ENCODE measurements at regions not wholly inside any gene's neighbourhood (a gene's known extent, or its start where the extent isn't known, plus 50 kb on each side); places are given as distances from the start of the nearest gene placed in this dataset.

DNA sequence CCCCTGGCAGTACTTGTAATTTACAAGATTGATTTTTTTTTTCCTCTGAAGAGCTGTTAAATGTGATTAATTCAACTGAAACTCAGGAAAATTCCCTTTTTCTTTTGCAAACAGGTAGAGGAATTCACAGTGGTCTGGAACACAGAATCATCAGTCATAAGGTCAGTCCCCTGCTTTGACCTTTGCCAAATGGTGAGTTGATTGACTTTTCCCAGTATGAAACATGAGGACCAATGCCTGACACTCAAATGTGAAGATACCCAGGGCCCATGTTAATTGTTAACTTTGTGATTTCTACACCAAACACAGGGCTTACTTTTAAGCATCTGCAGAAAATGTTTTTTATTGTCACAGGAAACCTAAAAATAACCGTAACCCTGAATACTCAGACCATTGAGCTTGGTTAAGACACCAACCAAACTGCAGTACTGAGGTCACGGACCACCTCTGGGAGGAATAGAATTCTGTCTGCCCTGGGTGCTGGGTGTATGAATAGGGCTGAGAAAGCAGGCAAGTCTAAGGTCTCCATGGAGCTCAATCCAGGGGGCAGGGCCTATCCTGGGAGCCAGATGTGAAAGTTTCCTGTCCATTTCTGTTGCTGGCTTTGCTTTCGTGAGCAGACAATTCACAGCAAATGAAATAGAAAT, 192.4 kb downstream of the TMX1 start:
- no peak for TF ChIP-seq POU2F2 (IDR thresholded peaks at IDR 0.05; ENCODE audit: low read depth, low read length)
- no peak for TF ChIP-seq TAF1 (IDR thresholded peaks at IDR 0.05; ENCODE audit: low read depth, low read length)
- TF ChIP-seq POLR2AphosphoS5 (IDR thresholded peaks at IDR 0.05; ENCODE audit: low read depth, low read length) = no peak
- TF ChIP-seq POLR2A (IDR thresholded peaks at IDR 0.05; ENCODE audit: low read depth, low read length) = no peak
- no peak for TF ChIP-seq PAX5 (IDR thresholded peaks at IDR 0.05; ENCODE audit: insufficient read depth, low read length, severe bottlenecking)
- no peak for TF ChIP-seq SPI1 (IDR thresholded peaks at IDR 0.05; ENCODE audit: low read depth, low read length)
- FAIRE-seq (no peak), DNase-seq (ENCODE audit: insufficient read length, low spot score) (no peak)

- DNase-seq (ENCODE audit: insufficient read length, low spot score) (no peak), FAIRE-seq (peak; percentile 13)
- no peak for TF ChIP-seq SPI1 (IDR thresholded peaks at IDR 0.05; ENCODE audit: low read depth, low read length)
- no peak for TF ChIP-seq POU2F2 (IDR thresholded peaks at IDR 0.05; ENCODE audit: low read depth, low read length)
- no peak for TF ChIP-seq POLR2A (IDR thresholded peaks at IDR 0.05; ENCODE audit: low read depth, low read length)
- no peak for TF ChIP-seq POLR2AphosphoS5 (IDR thresholded peaks at IDR 0.05; ENCODE audit: low read depth, low read length)
- TF ChIP-seq PAX5 (IDR thresholded peaks at IDR 0.05; ENCODE audit: insufficient read depth, low read length, severe bottlenecking) = no peak
- no peak for TF ChIP-seq TAF1 (IDR thresholded peaks at IDR 0.05; ENCODE audit: low read depth, low read length)
Observed at GRCh38 chr14:51436630-51437029, 196.6 kb downstream of the TMX1 start.

DNA sequence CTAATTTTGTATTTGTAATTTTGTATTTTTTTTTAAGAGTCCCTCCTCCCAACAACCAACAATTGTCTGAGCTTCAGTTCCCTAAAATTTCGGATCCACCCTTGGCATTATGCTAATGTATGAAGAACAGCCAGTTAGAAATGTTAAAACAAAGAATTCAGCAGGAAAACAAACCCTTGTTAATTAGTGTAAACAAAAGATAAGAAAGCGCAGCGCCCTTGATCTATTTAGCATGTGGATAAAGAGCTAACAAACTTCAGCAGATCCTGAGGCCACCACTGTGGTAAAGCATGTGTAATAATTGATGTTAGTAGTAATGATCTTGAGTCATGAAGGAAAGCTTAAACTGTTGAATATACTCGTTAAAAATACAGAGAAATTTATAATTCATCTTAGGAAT, 199.8 kb downstream of the TMX1 start:
- DNase-seq (ENCODE audit: insufficient read length, low spot score) (no peak), FAIRE-seq (no peak)
- TF ChIP-seq POU2F2 (IDR thresholded peaks at IDR 0.05; ENCODE audit: low read depth, low read length) (no peak), SPI1 (IDR thresholded peaks at IDR 0.05; ENCODE audit: low read depth, low read length) (no peak), POLR2A (IDR thresholded peaks at IDR 0.05; ENCODE audit: low read depth, low read length) (no peak), POLR2AphosphoS5 (IDR thresholded peaks at IDR 0.05; ENCODE audit: low read depth, low read length) (no peak), PAX5 (IDR thresholded peaks at IDR 0.05; ENCODE audit: insufficient read depth, low read length, severe bottlenecking) (no peak), TAF1 (IDR thresholded peaks at IDR 0.05; ENCODE audit: low read depth, low read length) (no peak)

GRCh38 chr14:51441001-51441400, 201.0 kb downstream of the TMX1 start:
- DNase-seq (ENCODE audit: insufficient read length, low spot score) (no peak), FAIRE-seq (no peak)
- TF ChIP-seq PAX5 (IDR thresholded peaks at IDR 0.05; ENCODE audit: insufficient read depth, low read length, severe bottlenecking) (no peak), TAF1 (IDR thresholded peaks at IDR 0.05; ENCODE audit: low read depth, low read length) (no peak), POU2F2 (IDR thresholded peaks at IDR 0.05; ENCODE audit: low read depth, low read length) (no peak), POLR2A (IDR thresholded peaks at IDR 0.05; ENCODE audit: low read depth, low read length) (no peak)

- TF ChIP-seq POLR2AphosphoS5 (IDR thresholded peaks at IDR 0.05; ENCODE audit: low read depth, low read length) = no peak
- no peak for TF ChIP-seq PAX5 (IDR thresholded peaks at IDR 0.05; ENCODE audit: insufficient read depth, low read length, severe bottlenecking)
- no peak for TF ChIP-seq POLR2A (IDR thresholded peaks at IDR 0.05; ENCODE audit: low read depth, low read length)
- no peak for TF ChIP-seq SPI1 (IDR thresholded peaks at IDR 0.05; ENCODE audit: low read depth, low read length)
- TF ChIP-seq POU2F2 (IDR thresholded peaks at IDR 0.05; ENCODE audit: low read depth, low read length) = no peak
- no peak for TF ChIP-seq TAF1 (IDR thresholded peaks at IDR 0.05; ENCODE audit: low read depth, low read length)
- FAIRE-seq (no peak), DNase-seq (ENCODE audit: insufficient read length, low spot score) (no peak)
Observed at GRCh38 chr14:51442513-51443175, 202.6 kb downstream of the TMX1 start.

DNA sequence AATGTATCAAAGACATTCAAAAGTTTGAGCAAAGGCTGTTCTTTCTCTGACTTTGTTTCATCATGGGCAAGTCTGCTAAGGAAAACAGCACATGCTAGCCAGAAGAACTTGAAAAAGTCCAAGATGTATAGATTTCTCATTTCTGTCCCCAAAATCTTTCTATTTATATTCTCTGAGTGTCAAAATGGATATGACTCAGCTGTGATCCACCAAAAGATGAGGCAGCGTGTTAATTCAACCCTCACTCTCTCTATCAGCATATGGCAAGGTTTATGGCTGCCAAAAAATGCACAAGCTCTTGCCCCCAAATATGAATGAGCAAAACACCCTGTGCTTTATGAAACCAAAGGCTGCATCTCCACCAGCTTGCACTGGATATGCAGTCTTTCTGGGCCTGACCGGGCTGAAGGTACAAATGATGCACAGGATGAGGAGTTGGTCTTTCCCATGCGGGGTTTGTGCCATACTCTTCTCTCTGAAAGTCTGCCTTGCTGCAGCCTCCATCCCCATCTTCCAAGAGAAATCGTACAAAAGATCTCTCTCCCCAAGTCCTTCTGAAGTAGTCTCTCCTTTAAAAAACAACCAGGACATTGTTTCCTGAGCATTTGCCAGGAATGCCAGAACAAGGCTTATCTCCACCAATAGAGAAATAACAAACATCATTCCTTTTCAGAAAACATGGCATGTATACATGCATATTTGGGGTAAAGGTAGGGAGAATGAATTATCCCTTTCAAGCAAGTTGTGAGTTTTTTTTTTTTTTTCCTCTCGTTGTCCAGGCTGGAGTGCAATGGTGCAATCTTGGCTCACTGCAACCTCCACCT, 203.4 kb downstream of the TMX1 start:
- TF ChIP-seq SPI1 (IDR thresholded peaks at IDR 0.05; ENCODE audit: low read depth, low read length) (no peak), PAX5 (IDR thresholded peaks at IDR 0.05; ENCODE audit: insufficient read depth, low read length, severe bottlenecking) (no peak), POU2F2 (IDR thresholded peaks at IDR 0.05; ENCODE audit: low read depth, low read length) (no peak), POLR2A (IDR thresholded peaks at IDR 0.05; ENCODE audit: low read depth, low read length) (no peak), POLR2AphosphoS5 (IDR thresholded peaks at IDR 0.05; ENCODE audit: low read depth, low read length) (no peak), TAF1 (IDR thresholded peaks at IDR 0.05; ENCODE audit: low read depth, low read length) (no peak)
- FAIRE-seq (no peak), DNase-seq (ENCODE audit: insufficient read length, low spot score) (no peak)

GRCh38 chr14:51444353-51445000, 204.4 kb downstream of the TMX1 start:
- no peak for TF ChIP-seq TAF1 (IDR thresholded peaks at IDR 0.05; ENCODE audit: low read depth, low read length)
- TF ChIP-seq SPI1 (IDR thresholded peaks at IDR 0.05; ENCODE audit: low read depth, low read length) = no peak
- TF ChIP-seq POLR2AphosphoS5 (IDR thresholded peaks at IDR 0.05; ENCODE audit: low read depth, low read length) = no peak
- no peak for TF ChIP-seq POLR2A (IDR thresholded peaks at IDR 0.05; ENCODE audit: low read depth, low read length)
- TF ChIP-seq POU2F2 (IDR thresholded peaks at IDR 0.05; ENCODE audit: low read depth, low read length) = no peak
- TF ChIP-seq PAX5 (IDR thresholded peaks at IDR 0.05; ENCODE audit: insufficient read depth, low read length, severe bottlenecking) = no peak
- DNase-seq (ENCODE audit: insufficient read length, low spot score) = no peak
- FAIRE-seq = no peak

DNA sequence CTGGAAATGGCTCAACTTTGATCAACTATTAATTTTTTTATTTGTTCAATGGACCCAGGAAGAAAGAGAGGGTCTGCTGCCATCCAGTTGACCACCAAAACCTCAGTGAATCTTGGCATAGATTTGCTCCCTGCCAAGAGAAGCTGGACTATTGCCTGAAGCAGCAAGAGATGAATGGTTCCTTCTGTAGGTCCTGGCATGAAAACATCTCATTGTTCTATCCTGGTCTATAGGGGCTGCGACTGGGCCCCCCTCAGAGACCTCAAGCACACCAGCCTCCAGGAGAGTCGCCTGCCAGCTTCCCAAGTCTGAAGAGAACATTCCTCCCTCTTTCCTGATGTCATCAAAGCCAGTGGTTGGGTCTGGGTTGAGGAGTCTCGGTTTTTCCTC, 204.9 kb downstream of the TMX1 start:
- FAIRE-seq (no peak), DNase-seq (ENCODE audit: insufficient read length, low spot score) (no peak)
- no peak for TF ChIP-seq TAF1 (IDR thresholded peaks at IDR 0.05; ENCODE audit: low read depth, low read length)
- TF ChIP-seq POU2F2 (IDR thresholded peaks at IDR 0.05; ENCODE audit: low read depth, low read length) = no peak
- no peak for TF ChIP-seq SPI1 (IDR thresholded peaks at IDR 0.05; ENCODE audit: low read depth, low read length)
- TF ChIP-seq POLR2AphosphoS5 (IDR thresholded peaks at IDR 0.05; ENCODE audit: low read depth, low read length) = no peak
- no peak for TF ChIP-seq POLR2A (IDR thresholded peaks at IDR 0.05; ENCODE audit: low read depth, low read length)
- no peak for TF ChIP-seq PAX5 (IDR thresholded peaks at IDR 0.05; ENCODE audit: insufficient read depth, low read length, severe bottlenecking)

All from GM12891 (cell line).